ENCODE measurements at regions not wholly inside any gene's neighbourhood (a gene's known extent, or its start where the extent isn't known, plus 50 kb on each side); places are given as distances from the start of the nearest gene placed in this dataset.

- no peak overlapping the region for H3K27ac ChIP-seq (ENCODE audit: low read depth, low read length, poor library complexity, severe bottlenecking)
- H3K27me3 ChIP-seq (ENCODE audit: insufficient read depth, low read length), result no peaks in the 10 kb centered on the region
- H2AFZ ChIP-seq (ENCODE audit: low read length), result no peak overlapping the region
- H3K9me2 ChIP-seq (ENCODE audit: low read depth, low read length), result no peaks in the 10 kb centered on the region
- TF ChIP-seq CTCF (IDR thresholded peaks at IDR 0.05; ENCODE audit: low read length), result no peak
- H3K36me3 ChIP-seq (ENCODE audit: insufficient read depth, low read length), result no peaks in the 10 kb centered on the region
- H3K9me3 ChIP-seq (ENCODE audit: low read length), result no peaks in the 10 kb centered on the region
- no peaks in the 10 kb centered on the region for H3K79me2 ChIP-seq (ENCODE audit: insufficient read depth, low read length)
- H3K4me1 ChIP-seq (ENCODE audit: insufficient read depth, low read length, severe bottlenecking), result no peaks in the 10 kb centered on the region
- no peak overlapping the region for H3K9ac ChIP-seq (ENCODE audit: low read length)
- no peak overlapping the region for H3K4me2 ChIP-seq (ENCODE audit: low read length)
- no peaks in the 10 kb centered on the region for H4K20me1 ChIP-seq (ENCODE audit: insufficient read depth, low read length)
- H3F3A ChIP-seq (ENCODE audit: insufficient read depth, low read length), result no peaks in the 10 kb centered on the region
- no peak overlapping the region for H3K4me3 ChIP-seq (ENCODE audit: low read depth, low read length, poor library complexity, severe bottlenecking)
Measured at GRCh38 chr11:31884080-31884479, 73.0 kb upstream of the PAX6 start.

- no peak overlapping the region for H2AFZ ChIP-seq (ENCODE audit: low read length)
- H3K27ac ChIP-seq (ENCODE audit: low read depth, low read length, poor library complexity, severe bottlenecking), result no peak overlapping the region
- H3K79me2 ChIP-seq (ENCODE audit: insufficient read depth, low read length), result no peaks in the 10 kb centered on the region
- no peaks in the 10 kb centered on the region for H3K27me3 ChIP-seq (ENCODE audit: insufficient read depth, low read length)
- no peaks in the 10 kb centered on the region for H4K20me1 ChIP-seq (ENCODE audit: insufficient read depth, low read length)
- no peaks in the 10 kb centered on the region for H3F3A ChIP-seq (ENCODE audit: insufficient read depth, low read length)
- H3K9me3 ChIP-seq (ENCODE audit: low read length), result no peaks in the 10 kb centered on the region
- H3K4me3 ChIP-seq (ENCODE audit: low read depth, low read length, poor library complexity, severe bottlenecking), result no peak overlapping the region
- H3K4me1 ChIP-seq (ENCODE audit: insufficient read depth, low read length, severe bottlenecking), result no peaks in the 10 kb centered on the region
- H3K9ac ChIP-seq (ENCODE audit: low read length), result no peak overlapping the region
- no peaks in the 10 kb centered on the region for H3K36me3 ChIP-seq (ENCODE audit: insufficient read depth, low read length)
- TF ChIP-seq CTCF (IDR thresholded peaks at IDR 0.05; ENCODE audit: low read length) (no peak), EZH2 (IDR thresholded peaks at IDR 0.05; ENCODE audit: borderline replicate concordance, low read length) (no peak)
- no peaks in the 10 kb centered on the region for H3K9me2 ChIP-seq (ENCODE audit: low read depth, low read length)
- no peak overlapping the region for H3K4me2 ChIP-seq (ENCODE audit: low read length)
Measured at GRCh38 chr11:31883435-31883834, 72.3 kb upstream of the PAX6 start.

- H3K4me3 ChIP-seq (ENCODE audit: low read depth, low read length, poor library complexity, severe bottlenecking), result no peak overlapping the region
- H3K36me3 ChIP-seq (ENCODE audit: insufficient read depth, low read length), result no peaks in the 10 kb centered on the region
- TF ChIP-seq EZH2 (IDR thresholded peaks at IDR 0.05; ENCODE audit: borderline replicate concordance, low read length), result no peak
- TF ChIP-seq CTCF (IDR thresholded peaks at IDR 0.05; ENCODE audit: low read length), result no peak
- no peaks in the 10 kb centered on the region for H3F3A ChIP-seq (ENCODE audit: insufficient read depth, low read length)
- H3K4me2 ChIP-seq (ENCODE audit: low read length), result no peak overlapping the region
- no peak overlapping the region for H3K27ac ChIP-seq (ENCODE audit: low read depth, low read length, poor library complexity, severe bottlenecking)
- H3K9ac ChIP-seq (ENCODE audit: low read length), result no peak overlapping the region
- H3K79me2 ChIP-seq (ENCODE audit: insufficient read depth, low read length), result no peaks in the 10 kb centered on the region
- no peak overlapping the region for H2AFZ ChIP-seq (ENCODE audit: low read length)
- H4K20me1 ChIP-seq (ENCODE audit: insufficient read depth, low read length), result no peaks in the 10 kb centered on the region
- H3K9me2 ChIP-seq (ENCODE audit: low read depth, low read length), result no peaks in the 10 kb centered on the region
- no peaks in the 10 kb centered on the region for H3K4me1 ChIP-seq (ENCODE audit: insufficient read depth, low read length, severe bottlenecking)
- H3K9me3 ChIP-seq (ENCODE audit: low read length), result no peaks in the 10 kb centered on the region
- no peaks in the 10 kb centered on the region for H3K27me3 ChIP-seq (ENCODE audit: insufficient read depth, low read length)
Measured at GRCh38 chr11:31882951-31883392, 71.8 kb upstream of the PAX6 start.

All from OCI-LY1 (cell line).